ENCODE measurements at regions not wholly inside any gene's neighbourhood (a gene's known extent, or its start where the extent isn't known, plus 50 kb on each side); places are given as distances from the start of the nearest gene placed in this dataset.

DNA sequence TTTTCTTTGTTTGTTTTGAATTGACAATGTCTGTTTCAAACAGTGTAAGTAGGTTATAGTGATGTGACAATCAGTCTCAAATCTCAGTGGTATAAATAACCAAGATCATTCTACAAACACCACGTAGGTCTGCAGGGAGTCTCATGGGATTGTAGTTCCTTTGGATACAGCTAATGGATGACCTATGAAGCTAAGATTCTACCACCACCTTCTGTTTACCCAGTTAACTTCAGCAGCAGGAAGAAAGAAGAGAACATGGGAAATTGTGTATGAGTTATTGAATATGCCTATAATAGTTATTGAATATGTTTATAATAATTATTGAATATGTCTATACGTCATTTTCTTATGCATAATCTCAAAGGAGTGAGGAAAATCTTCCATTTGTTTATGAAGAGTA is 63.9 kb upstream of the SLITRK5 start:
- TF ChIP-seq, protein P1, sequence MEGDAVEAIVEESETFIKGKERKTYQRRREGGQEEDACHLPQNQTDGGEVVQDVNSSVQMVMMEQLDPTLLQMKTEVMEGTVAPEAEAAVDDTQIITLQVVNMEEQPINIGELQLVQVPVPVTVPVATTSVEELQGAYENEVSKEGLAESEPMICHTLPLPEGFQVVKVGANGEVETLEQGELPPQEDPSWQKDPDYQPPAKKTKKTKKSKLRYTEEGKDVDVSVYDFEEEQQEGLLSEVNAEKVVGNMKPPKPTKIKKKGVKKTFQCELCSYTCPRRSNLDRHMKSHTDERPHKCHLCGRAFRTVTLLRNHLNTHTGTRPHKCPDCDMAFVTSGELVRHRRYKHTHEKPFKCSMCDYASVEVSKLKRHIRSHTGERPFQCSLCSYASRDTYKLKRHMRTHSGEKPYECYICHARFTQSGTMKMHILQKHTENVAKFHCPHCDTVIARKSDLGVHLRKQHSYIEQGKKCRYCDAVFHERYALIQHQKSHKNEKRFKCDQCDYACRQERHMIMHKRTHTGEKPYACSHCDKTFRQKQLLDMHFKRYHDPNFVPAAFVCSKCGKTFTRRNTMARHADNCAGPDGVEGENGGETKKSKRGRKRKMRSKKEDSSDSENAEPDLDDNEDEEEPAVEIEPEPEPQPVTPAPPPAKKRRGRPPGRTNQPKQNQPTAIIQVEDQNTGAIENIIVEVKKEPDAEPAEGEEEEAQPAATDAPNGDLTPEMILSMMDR (conservative IDR thresholded peaks at IDR 0.05): no peak
- TF ChIP-seq ZFX (IDR thresholded peaks at IDR 0.05): no peak
